ENCODE measurements at regions not wholly inside any gene's neighbourhood (a gene's known extent, or its start where the extent isn't known, plus 50 kb on each side); places are given as distances from the start of the nearest gene placed in this dataset.

GRCh38 chr4:181173046-181173445, 1070.2 kb upstream of the TENM3 start:
- intact Hi-C loops (cut with micrococcal nuclease): no loop called here
- no peaks in the 10 kb centered on the region for H3K36me3 Mint-ChIP-seq

GRCh38 chr4:181176306-181176705, 1066.9 kb upstream of the TENM3 start:
- H4K20me1 ChIP-seq (ENCODE audit: insufficient read depth, low read length): no peaks in the 10 kb centered on the region
- H3K9me3 Mint-ChIP-seq: peaks cover 0 to 4% (median 3%) of the 10 kb centered on the region in 7 donors
- H3K27me3 ChIP-seq (ENCODE audit: control insufficient read depth in 2 of 2, insufficient read depth in 2 of 2, low read length in 2 of 2): no peaks in the 10 kb centered on the region
- 100% methylated on average over 4 of the region's 6 CpGs for WGBS (ENCODE audit: insufficient coverage)
- H3K79me2 ChIP-seq (ENCODE audit: insufficient read depth, low read length): no peaks in the 10 kb centered on the region
- H3K4me1 ChIP-seq (ENCODE audit: control insufficient read depth in 1 of 2, insufficient read depth in 2 of 2, low read length in 2 of 2): no peaks in the 10 kb centered on the region
- no peaks in the 10 kb centered on the region for H3K9me3 ChIP-seq (replicated peaks in 1 of 2; ENCODE audit: control insufficient read depth in 1 of 2, insufficient read depth in 1 of 2, low read length in 2 of 2)
- H3K36me3 ChIP-seq (replicated peaks in 1 of 2; ENCODE audit: control insufficient read depth in 1 of 2, insufficient read depth in 2 of 2, low read length in 2 of 2): no peaks in the 10 kb centered on the region
- no peak overlapping the region for H3K27ac Mint-ChIP-seq
- H3K4me2 ChIP-seq (replicated peaks; ENCODE audit: extremely low read depth, low read length, poor library complexity, severe bottlenecking): no peak overlapping the region
- H3K36me3 Mint-ChIP-seq: no peaks in the 10 kb centered on the region
- H3K4me1 Mint-ChIP-seq: no peaks in the 10 kb centered on the region
- H2AFZ ChIP-seq (ENCODE audit: insufficient read depth, low read depth, low read length, poor library complexity, severe bottlenecking): no peak overlapping the region
- H3K4me3 ChIP-seq (replicated peaks in 1 of 3; ENCODE audit: low read depth in 2 of 3, low read length in 3 of 3): no peak overlapping the region
- TF ChIP-seq, protein P1, sequence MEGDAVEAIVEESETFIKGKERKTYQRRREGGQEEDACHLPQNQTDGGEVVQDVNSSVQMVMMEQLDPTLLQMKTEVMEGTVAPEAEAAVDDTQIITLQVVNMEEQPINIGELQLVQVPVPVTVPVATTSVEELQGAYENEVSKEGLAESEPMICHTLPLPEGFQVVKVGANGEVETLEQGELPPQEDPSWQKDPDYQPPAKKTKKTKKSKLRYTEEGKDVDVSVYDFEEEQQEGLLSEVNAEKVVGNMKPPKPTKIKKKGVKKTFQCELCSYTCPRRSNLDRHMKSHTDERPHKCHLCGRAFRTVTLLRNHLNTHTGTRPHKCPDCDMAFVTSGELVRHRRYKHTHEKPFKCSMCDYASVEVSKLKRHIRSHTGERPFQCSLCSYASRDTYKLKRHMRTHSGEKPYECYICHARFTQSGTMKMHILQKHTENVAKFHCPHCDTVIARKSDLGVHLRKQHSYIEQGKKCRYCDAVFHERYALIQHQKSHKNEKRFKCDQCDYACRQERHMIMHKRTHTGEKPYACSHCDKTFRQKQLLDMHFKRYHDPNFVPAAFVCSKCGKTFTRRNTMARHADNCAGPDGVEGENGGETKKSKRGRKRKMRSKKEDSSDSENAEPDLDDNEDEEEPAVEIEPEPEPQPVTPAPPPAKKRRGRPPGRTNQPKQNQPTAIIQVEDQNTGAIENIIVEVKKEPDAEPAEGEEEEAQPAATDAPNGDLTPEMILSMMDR (IDR thresholded peaks at IDR 0.05): no peak
- no peak overlapping the region for H3K4me3 Mint-ChIP-seq
- DNase-seq: no peak
- intact Hi-C loops (cut with micrococcal nuclease): no loop called here
- H3K27me3 Mint-ChIP-seq (ENCODE audit: low read depth in 3 of 3): peaks cover 0 to 2% (median 0%) of the 10 kb centered on the region in 3 donors
- no peak overlapping the region for H3K27ac ChIP-seq (ENCODE audit: low read depth in 1 of 2, low read length in 2 of 2)
- H3K9ac ChIP-seq (ENCODE audit: insufficient read depth, low read length, poor library complexity, severe bottlenecking): no peak overlapping the region

More at GRCh38 chr4:181173046-181173445, 1070.2 kb upstream of the TENM3 start:
- Histone ChIP-seq H3K79me2 (ENCODE audit: insufficient read depth, low read length) (no peaks in the 10 kb centered on the region), H3K4me1 (ENCODE audit: control insufficient read depth in 1 of 2, insufficient read depth in 2 of 2, low read length in 2 of 2) (no peaks in the 10 kb centered on the region), H3K27ac (ENCODE audit: low read depth in 1 of 2, low read length in 2 of 2) (no peak overlapping the region), H2AFZ (ENCODE audit: insufficient read depth, low read depth, low read length, poor library complexity, severe bottlenecking) (no peak overlapping the region), H4K20me1 (ENCODE audit: insufficient read depth, low read length) (no peaks in the 10 kb centered on the region), H3K9me3 (replicated peaks in 1 of 2; ENCODE audit: control insufficient read depth in 1 of 2, insufficient read depth in 1 of 2, low read length in 2 of 2) (no peaks in the 10 kb centered on the region), H3K4me2 (replicated peaks; ENCODE audit: extremely low read depth, low read length, poor library complexity, severe bottlenecking) (no peak overlapping the region), H3K9ac (ENCODE audit: insufficient read depth, low read length, poor library complexity, severe bottlenecking) (no peak overlapping the region), H3K4me3 (replicated peaks in 1 of 3; ENCODE audit: low read depth in 2 of 3, low read length in 3 of 3) (no peak overlapping the region), H3K27me3 (ENCODE audit: control insufficient read depth in 2 of 2, insufficient read depth in 2 of 2, low read length in 2 of 2) (no peaks in the 10 kb centered on the region), H3K36me3 (replicated peaks in 1 of 2; ENCODE audit: control insufficient read depth in 1 of 2, insufficient read depth in 2 of 2, low read length in 2 of 2) (no peaks in the 10 kb centered on the region)
- DNase-seq: no peak
- H3K9me3 Mint-ChIP-seq: peaks cover 0 to 5% (median 0%) of the 10 kb centered on the region in 7 donors
- no peak overlapping the region for H3K27ac Mint-ChIP-seq
- TF ChIP-seq, protein P1 (IDR thresholded peaks at IDR 0.05): no peak
- H3K27me3 Mint-ChIP-seq (ENCODE audit: low read depth in 3 of 3): no peaks in the 10 kb centered on the region
- no peaks in the 10 kb centered on the region for H3K4me1 Mint-ChIP-seq
- WGBS (ENCODE audit: insufficient coverage): 95% methylated on average over 2 of the region's 5 CpGs
- H3K4me3 Mint-ChIP-seq: no peak overlapping the region

Measured in CD14-positive monocyte (primary cell).